GM18505 (cell line): ENCODE measurements at regions not wholly inside any gene's neighbourhood (a gene's known extent, or its start where the extent isn't known, plus 50 kb on each side); places are given as distances from the start of the nearest gene placed in this dataset.
A peak's percentile ranks its signal among the peaks of the same experiment; 100 is the strongest.
"Not testable (repeated sequence)": the region's sequence is repeated elsewhere in the genome, so short reads cannot be mapped to it uniquely, and the experiment has no call there.

ENCODE experiments used
- ATAC-seq: cut with Tn5 transposase; IDR thresholded peaks from one replicate; pipeline ENCODE4 v1.9.1; 2021; ENCODE audit not compliant: unreplicated experiment
- POLR2A ChIP-seq: IDR thresholded peaks from 4 replicates; pipeline ENCODE4 v1.6.1; 2011; ENCODE audit warnings: borderline replicate concordance; ENCODE audit not compliant: insufficient read depth, insufficient read length; ENCODE audit errors: extremely low read depth

GRCh38 chr15:79562899-79563298, 130.8 kb downstream of the MINAR1 start:
- no peak for ATAC-seq
- no peak for TF ChIP-seq POLR2A

- no peak for TF ChIP-seq POLR2A
- no peak for ATAC-seq
These were observed 137.9 kb downstream of the MINAR1 start for GRCh38 chr15:79570004-79570403.

- ATAC-seq, result no peak
These were observed 140.7 kb downstream of the MINAR1 start for GRCh38 chr15:79572691-79573404.

GRCh38 chr15:79574431-79575273, 142.5 kb downstream of the MINAR1 start:
- not testable (repeated sequence) for ATAC-seq

More at GRCh38 chr15:79572691-79573404, 140.7 kb downstream of the MINAR1 start:
- TF ChIP-seq POLR2A, result no peak

GRCh38 chr15:79582650-79583049, 150.5 kb downstream of the MINAR1 start:
- no peak for ATAC-seq
- no peak for TF ChIP-seq POLR2A

DNA sequence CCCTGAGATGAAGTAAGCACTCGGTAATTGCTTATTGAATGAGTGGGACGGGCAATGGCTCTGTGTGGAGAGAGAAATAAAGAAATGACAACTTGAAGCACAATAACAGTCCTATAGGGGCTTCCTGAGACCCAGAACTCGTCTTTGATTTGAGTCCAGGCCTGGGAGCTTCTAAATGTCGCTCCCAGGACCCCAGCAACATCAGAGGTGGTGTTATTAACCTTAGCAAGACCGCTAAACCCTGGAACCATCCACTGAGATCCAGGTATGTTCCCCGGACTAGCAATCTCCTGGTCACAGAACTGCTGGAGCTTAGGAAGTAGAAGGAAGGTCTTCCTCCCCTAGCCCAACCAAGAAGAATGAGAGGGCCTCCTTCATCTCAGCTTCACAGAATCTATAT, 160.0 kb downstream of the MINAR1 start:
- no peak for ATAC-seq
- TF ChIP-seq POLR2A, result no peak

- TF ChIP-seq POLR2A, result no peak
- no peak for ATAC-seq
These were observed 161.2 kb downstream of the MINAR1 start for GRCh38 chr15:79593119-79593869.

- ATAC-seq, result no peak
- TF ChIP-seq POLR2A, result no peak
These were observed 163.2 kb downstream of the MINAR1 start for GRCh38 chr15:79595306-79595705.

- peak; percentile 93 for ATAC-seq
- no peak for TF ChIP-seq POLR2A
These were observed 164.0 kb downstream of the MINAR1 start for GRCh38 chr15:79595995-79596622.

GRCh38 chr15:79598639-79599038, 166.5 kb downstream of the MINAR1 start:
- no peak for TF ChIP-seq POLR2A
- ATAC-seq, result no peak

DNA sequence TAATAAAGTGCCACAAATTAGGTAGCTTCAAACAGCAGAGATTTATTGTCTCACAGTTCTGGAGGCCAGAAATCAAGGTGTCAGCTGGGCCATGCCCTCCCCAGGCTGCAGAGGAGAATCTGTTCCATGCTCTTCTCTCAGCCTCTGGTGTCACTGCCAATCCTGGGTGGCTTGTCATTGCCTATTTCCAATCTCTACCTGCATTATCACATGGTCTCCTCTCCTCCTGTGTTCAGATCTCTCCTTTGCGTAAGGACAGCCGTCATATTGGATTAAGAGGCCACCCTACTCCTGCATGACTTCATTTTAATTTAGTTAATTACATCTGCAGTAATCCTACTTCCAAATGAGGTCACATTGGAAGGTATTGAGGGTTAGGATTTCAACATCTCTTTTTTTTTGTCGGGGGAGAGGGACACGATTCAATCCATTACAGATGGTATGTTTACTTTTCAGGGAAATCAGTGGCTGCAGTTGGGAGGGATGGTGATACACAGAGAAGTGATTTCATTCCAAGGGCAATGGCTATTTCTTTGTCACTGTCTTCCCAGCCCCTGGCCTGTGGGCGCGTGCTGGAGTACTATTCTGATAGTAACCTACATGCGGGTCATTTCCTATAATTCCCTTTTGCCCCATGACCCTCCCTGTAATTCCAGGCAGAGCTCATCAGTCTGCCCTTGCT, 169.4 kb downstream of the MINAR1 start:
- no peak for ATAC-seq
- TF ChIP-seq POLR2A, result no peak

DNA sequence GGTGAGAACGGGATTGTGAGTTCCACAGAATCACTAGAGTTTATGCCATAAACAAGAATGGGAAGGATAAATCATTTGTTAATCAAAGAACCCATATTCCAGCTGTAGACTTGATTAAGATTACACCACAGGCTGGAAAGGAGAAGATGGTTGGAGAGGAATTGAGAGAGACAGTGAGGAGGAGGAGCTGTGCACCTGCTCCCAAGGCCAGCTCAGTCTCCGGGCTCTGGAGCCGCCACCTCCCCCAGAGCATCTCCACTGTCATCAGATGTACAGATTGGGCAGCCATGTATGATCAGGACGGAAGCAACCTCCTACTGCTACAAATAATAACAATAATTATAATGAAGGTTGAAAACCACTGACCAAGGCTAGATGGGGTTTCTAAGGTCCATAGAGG, 170.0 kb downstream of the MINAR1 start:
- no peak for TF ChIP-seq POLR2A
- no peak for ATAC-seq
